Upper lobe of left lung (tissue), 4 donors: ENCODE measurements at regions not wholly inside any gene's neighbourhood (a gene's known extent, or its start where the extent isn't known, plus 50 kb on each side); places are given as distances from the start of the nearest gene placed in this dataset.

Experiments used
- POLR2AphosphoS5 ChIP-seq, 2 donors: sonication (generic); formaldehyde crosslinking; IDR thresholded peaks; one replicate each; pipeline ENCODE4 v1.5.1; 2017; ENCODE audit warnings: antibody characterized with exemption in 2 of 2
- TF ChIP-seq, protein P1 (sequence below), 6 experiments: fragments of 450-650 bp in 4 of 6; fragments of 200-600 bp in 2 of 6; sonication (generic) in 2 of 6; IDR thresholded peaks; one replicate each; pipeline ENCODE4 v1.5.1; 2016 to 2019; ENCODE audit warnings: antibody characterized with exemption in 6 of 6

GRCh38 chr4:96991083-96991482 lies 1151.2 kb downstream of the PDHA2 start:
- TF ChIP-seq, protein P1, sequence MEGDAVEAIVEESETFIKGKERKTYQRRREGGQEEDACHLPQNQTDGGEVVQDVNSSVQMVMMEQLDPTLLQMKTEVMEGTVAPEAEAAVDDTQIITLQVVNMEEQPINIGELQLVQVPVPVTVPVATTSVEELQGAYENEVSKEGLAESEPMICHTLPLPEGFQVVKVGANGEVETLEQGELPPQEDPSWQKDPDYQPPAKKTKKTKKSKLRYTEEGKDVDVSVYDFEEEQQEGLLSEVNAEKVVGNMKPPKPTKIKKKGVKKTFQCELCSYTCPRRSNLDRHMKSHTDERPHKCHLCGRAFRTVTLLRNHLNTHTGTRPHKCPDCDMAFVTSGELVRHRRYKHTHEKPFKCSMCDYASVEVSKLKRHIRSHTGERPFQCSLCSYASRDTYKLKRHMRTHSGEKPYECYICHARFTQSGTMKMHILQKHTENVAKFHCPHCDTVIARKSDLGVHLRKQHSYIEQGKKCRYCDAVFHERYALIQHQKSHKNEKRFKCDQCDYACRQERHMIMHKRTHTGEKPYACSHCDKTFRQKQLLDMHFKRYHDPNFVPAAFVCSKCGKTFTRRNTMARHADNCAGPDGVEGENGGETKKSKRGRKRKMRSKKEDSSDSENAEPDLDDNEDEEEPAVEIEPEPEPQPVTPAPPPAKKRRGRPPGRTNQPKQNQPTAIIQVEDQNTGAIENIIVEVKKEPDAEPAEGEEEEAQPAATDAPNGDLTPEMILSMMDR (IDR thresholded peaks at IDR 0.05): no peak
- no peak for TF ChIP-seq POLR2AphosphoS5 (IDR thresholded peaks at IDR 0.05)
